ENCODE measurements at regions not wholly inside any gene's neighbourhood (a gene's known extent, or its start where the extent isn't known, plus 50 kb on each side); places are given as distances from the start of the nearest gene placed in this dataset.
"Not testable (repeated sequence)": the region's sequence is repeated elsewhere in the genome, so short reads cannot be mapped to it uniquely, and the experiment has no call there.

GRCh38 chr7:149561072-149561471 is 63.5 kb upstream of the ZNF746 start:
- DNase-seq, result no peak

GRCh38 chr7:149559711-149560110 is 62.1 kb upstream of the ZNF746 start:
- no peak for DNase-seq

GRCh38 chr7:149558149-149558861 is 60.7 kb upstream of the ZNF746 start:
- no peak for DNase-seq

GRCh38 chr7:149556525-149556924 is 58.9 kb upstream of the ZNF746 start:
- not testable (repeated sequence) for DNase-seq

- not testable (repeated sequence) for DNase-seq
These were observed 57.2 kb upstream of the ZNF746 start for GRCh38 chr7:149554821-149555220.

GRCh38 chr7:149553991-149554390 is 56.4 kb upstream of the ZNF746 start:
- not testable (repeated sequence) for DNase-seq

- DNase-seq, result no peak
These were observed 55.2 kb upstream of the ZNF746 start for GRCh38 chr7:149552799-149553198.

All from stimulated activated CD4-positive, alpha-beta T cell treated with anti-CD3 and anti-CD28 coated beads, Interleukin-4, amount 100 ng/mL, for 1 hour (primary cell).